GM23248 (cell line): ENCODE measurements at regions not wholly inside any gene's neighbourhood (a gene's known extent, or its start where the extent isn't known, plus 50 kb on each side); places are given as distances from the start of the nearest gene placed in this dataset.

Source experiments
- EZH2 ChIP-seq: fragments of 200-600 bp; sonication (generic); IDR thresholded peaks from 2 replicates; pipeline ENCODE4 v1.6.1; 2018; ENCODE audit warnings: antibody characterized with exemption, mild to moderate bottlenecking; ENCODE audit not compliant: insufficient read depth, poor library complexity, severe bottlenecking
- EZH2phosphoT487 ChIP-seq: fragments of 200-600 bp; sonication (generic); IDR thresholded peaks from 2 replicates; pipeline ENCODE4 v1.6.1; 2018; ENCODE audit warnings: antibody characterized with exemption, moderate library complexity, mild to moderate bottlenecking, low read depth; ENCODE audit not compliant: insufficient read depth

- TF ChIP-seq EZH2 = no peak
- no peak for TF ChIP-seq EZH2phosphoT487
These were observed 219.6 kb upstream of the ZPLD1 start for GRCh38 chr3:102215166-102215565.
